ENCODE measurements at regions not wholly inside any gene's neighbourhood (a gene's known extent, or its start where the extent isn't known, plus 50 kb on each side); places are given as distances from the start of the nearest gene placed in this dataset.
A peak's percentile ranks its signal among the peaks of the same experiment; 100 is the strongest.

- H3K27ac ChIP-seq (ENCODE audit: extremely low read depth, low read depth, low read length): no peak overlapping the region
- H3K9me3 ChIP-seq (ENCODE audit: control insufficient read depth, insufficient read depth, low read depth, low read length): no peaks in the 10 kb centered on the region
- no peak overlapping the region for H3K4me3 ChIP-seq (ENCODE audit: low read depth, low read length)
- CTCF ChIA-PET: interaction anchor here (0.6 kb wide), 1 partner anchor 527 kb away, joined by 3 read pairs; no protein-coding TSS in a partner anchor
- TF ChIP-seq ATF2 (tag by site-specific recombination; IDR thresholded peaks at IDR 0.05; ENCODE audit: low read depth) (0 out of 2 replicates have a peak, but pooled peaks have one; percentile 56), HIC1 (tag by site-specific recombination; IDR thresholded peaks at IDR 0.05) (no peak), ZBTB8A (tag by site-specific recombination; IDR thresholded peaks at IDR 0.05) (no peak), OVOL3 (tag by site-specific recombination; IDR thresholded peaks at IDR 0.05) (no peak), ZBTB49 (tag by site-specific recombination; IDR thresholded peaks at IDR 0.05; ENCODE audit: low read depth) (no peak)
- no peaks in the 10 kb centered on the region for H3K4me1 ChIP-seq (ENCODE audit: control insufficient read depth, insufficient read depth, low read length)
- H3K36me3 ChIP-seq (ENCODE audit: control insufficient read depth in 2 of 2, insufficient read depth in 1 of 2, low read length in 2 of 2): no peaks in the 10 kb centered on the region
- POLR2A ChIA-PET: no interaction called here
Observed at GRCh38 chr13:54445453-54445852, 1416.8 kb downstream of the OLFM4 start.

- Histone ChIP-seq H3K4me3 (ENCODE audit: low read depth, low read length) (no peak overlapping the region), H3K4me1 (ENCODE audit: control insufficient read depth, insufficient read depth, low read length) (no peaks in the 10 kb centered on the region), H3K36me3 (ENCODE audit: control insufficient read depth in 2 of 2, insufficient read depth in 1 of 2, low read length in 2 of 2) (no peaks in the 10 kb centered on the region), H3K27ac (ENCODE audit: extremely low read depth, low read depth, low read length) (no peak overlapping the region), H3K9me3 (ENCODE audit: control insufficient read depth, insufficient read depth, low read depth, low read length) (no peaks in the 10 kb centered on the region)
- ChIA-PET CTCF (interaction anchor here (0.6 kb wide), 1 partner anchor 526 kb away, joined by 3 read pairs; no protein-coding TSS in a partner anchor), POLR2A (no interaction called here)
- TF ChIP-seq ZBTB11 (tag by site-specific recombination; conservative IDR thresholded peaks at IDR 0.05; ENCODE audit: low read depth) (no peak), ZNF530 (tag by site-specific recombination; IDR thresholded peaks at IDR 0.05; ENCODE audit: low read depth) (no peak), ZBTB26 (tag by site-specific recombination; optimal IDR thresholded peaks at IDR 0.05) (no peak), EGR2 (tag by site-specific recombination; IDR thresholded peaks at IDR 0.05; ENCODE audit: low read depth) (no peak), GLIS2 (tag by site-specific recombination; IDR thresholded peaks at IDR 0.05) (no peak), ZNF211 (tag by site-specific recombination; IDR thresholded peaks at IDR 0.05; ENCODE audit: low read depth) (no peak), ZNF510 (tag by site-specific recombination; IDR thresholded peaks at IDR 0.05; ENCODE audit: insufficient replicate concordance) (no peak), ZNF223 (tag by site-specific recombination; IDR thresholded peaks at IDR 0.05) (no peak), GLI2 (tag by site-specific recombination; IDR thresholded peaks at IDR 0.05; ENCODE audit: borderline replicate concordance, low read depth) (no peak), ELK4 (IDR thresholded peaks at IDR 0.05; ENCODE audit: borderline replicate concordance, low read depth, low read length) (no peak), ZNF76 (tag by site-specific recombination; IDR thresholded peaks at IDR 0.05; ENCODE audit: borderline replicate concordance, low read depth) (no peak), SETDB1 (IDR thresholded peaks at IDR 0.05; ENCODE audit: insufficient read length, low read length) (no peak), ZNF521 (tag by site-specific recombination; IDR thresholded peaks at IDR 0.05) (no peak)
Observed at GRCh38 chr13:54445865-54446264, 1417.3 kb downstream of the OLFM4 start.
